B cell (primary cell): ENCODE measurements at regions not wholly inside any gene's neighbourhood (a gene's known extent, or its start where the extent isn't known, plus 50 kb on each side); places are given as distances from the start of the nearest gene placed in this dataset.

Experiments used
- EZH2 ChIP-seq: IDR thresholded peaks from 2 replicates; pipeline ENCODE4 v1.6.1; 2012; ENCODE audit warnings: borderline replicate concordance, low read depth, mild to moderate bottlenecking, moderate library complexity, low read length; ENCODE audit not compliant: insufficient read depth, poor library complexity, severe bottlenecking
- TF ChIP-seq, protein P1 (sequence below): fragments of 200-600 bp; IDR thresholded peaks from one replicate; pipeline ENCODE4 v1.8.0; 2022; ENCODE audit warnings: antibody characterized with exemption, mild to moderate bottlenecking

DNA sequence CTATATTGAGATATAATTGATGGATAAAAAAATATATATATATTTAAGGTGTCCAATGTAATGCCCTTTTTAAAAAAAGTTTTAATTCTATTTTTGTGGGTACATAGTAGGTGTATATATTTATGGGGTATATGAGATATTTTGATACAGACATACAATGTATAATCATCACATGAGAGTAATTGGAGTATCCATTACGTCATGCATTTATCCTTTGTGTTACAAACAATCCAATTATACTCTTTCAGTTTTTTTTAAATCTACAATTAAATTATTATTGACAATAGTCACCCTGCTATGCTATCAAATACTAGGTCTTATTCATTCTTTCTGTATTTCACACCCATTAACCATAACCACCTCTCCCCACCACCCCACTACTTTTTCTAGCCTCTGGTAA, 66.3 kb upstream of the DIPK2B start:
- TF ChIP-seq, protein P1, sequence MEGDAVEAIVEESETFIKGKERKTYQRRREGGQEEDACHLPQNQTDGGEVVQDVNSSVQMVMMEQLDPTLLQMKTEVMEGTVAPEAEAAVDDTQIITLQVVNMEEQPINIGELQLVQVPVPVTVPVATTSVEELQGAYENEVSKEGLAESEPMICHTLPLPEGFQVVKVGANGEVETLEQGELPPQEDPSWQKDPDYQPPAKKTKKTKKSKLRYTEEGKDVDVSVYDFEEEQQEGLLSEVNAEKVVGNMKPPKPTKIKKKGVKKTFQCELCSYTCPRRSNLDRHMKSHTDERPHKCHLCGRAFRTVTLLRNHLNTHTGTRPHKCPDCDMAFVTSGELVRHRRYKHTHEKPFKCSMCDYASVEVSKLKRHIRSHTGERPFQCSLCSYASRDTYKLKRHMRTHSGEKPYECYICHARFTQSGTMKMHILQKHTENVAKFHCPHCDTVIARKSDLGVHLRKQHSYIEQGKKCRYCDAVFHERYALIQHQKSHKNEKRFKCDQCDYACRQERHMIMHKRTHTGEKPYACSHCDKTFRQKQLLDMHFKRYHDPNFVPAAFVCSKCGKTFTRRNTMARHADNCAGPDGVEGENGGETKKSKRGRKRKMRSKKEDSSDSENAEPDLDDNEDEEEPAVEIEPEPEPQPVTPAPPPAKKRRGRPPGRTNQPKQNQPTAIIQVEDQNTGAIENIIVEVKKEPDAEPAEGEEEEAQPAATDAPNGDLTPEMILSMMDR: no peak
- TF ChIP-seq EZH2: no peak
